ENCODE measurements at regions not wholly inside any gene's neighbourhood (a gene's known extent, or its start where the extent isn't known, plus 50 kb on each side); places are given as distances from the start of the nearest gene placed in this dataset.

DNA sequence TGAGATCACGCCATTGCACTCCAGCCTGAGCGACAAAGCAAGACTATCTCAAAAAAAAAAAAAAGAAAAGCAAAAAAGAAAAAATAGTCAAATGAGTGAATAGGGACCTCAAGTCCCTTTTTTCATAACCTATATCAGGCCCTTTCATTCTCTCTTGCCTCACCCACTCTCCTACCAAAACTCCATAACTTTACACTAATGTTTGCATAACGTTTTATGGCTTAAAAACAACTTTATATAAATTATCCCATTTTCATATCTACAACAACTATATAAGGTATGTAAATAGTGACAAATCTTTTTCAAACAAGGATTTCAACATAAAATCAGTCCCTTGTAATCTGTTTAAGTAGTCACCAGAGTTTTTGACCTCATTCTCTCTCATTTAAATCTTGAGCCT, 56.9 kb upstream of the PIP5K1B start:
- no peak for DNase-seq (ENCODE audit: low read depth)

- no peak for DNase-seq (ENCODE audit: low read depth)
Measured at GRCh38 chr9:68648971-68649370, 56.1 kb upstream of the PIP5K1B start.

DNA sequence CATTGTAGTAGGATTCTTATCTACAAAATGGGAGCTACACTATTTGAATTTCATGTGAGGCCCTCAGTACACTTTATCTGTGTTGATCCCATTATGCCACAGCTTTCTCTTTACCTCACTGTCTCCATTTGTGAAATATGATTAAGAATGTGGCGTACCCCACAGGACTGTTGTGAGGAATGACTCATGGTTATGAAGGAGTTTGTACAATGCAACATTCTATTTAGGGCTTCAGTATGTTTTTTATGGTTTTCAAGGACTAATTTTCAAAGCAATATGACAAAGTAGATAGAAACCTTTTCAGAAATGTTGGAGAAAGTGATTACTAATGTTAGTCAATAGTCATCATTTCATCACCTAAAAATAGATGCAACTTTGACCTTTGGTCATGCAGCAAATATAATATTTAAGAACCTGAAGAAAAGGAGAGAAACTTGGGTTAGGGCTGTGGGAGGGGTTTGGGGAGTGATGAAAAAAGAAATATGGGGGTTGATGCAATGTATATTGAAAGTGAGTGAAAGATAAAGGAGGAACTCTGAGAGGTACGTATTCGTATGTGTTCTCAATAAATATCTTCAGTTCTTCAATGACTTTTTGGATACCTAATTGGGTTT, 53.7 kb upstream of the PIP5K1B start:
- DNase-seq (ENCODE audit: low read depth) = peak; percentile 2

- no peak for DNase-seq (ENCODE audit: low read depth)
Measured at GRCh38 chr9:68653141-68653595, 51.9 kb upstream of the PIP5K1B start.

GRCh38 chr9:68654075-68654474, 51.0 kb upstream of the PIP5K1B start:
- no peak for DNase-seq (ENCODE audit: low read depth)

Measured in ELR (cell line).